ENCODE measurements at regions not wholly inside any gene's neighbourhood (a gene's known extent, or its start where the extent isn't known, plus 50 kb on each side); places are given as distances from the start of the nearest gene placed in this dataset.
"Not testable (repeated sequence)": the region's sequence is repeated elsewhere in the genome, so short reads cannot be mapped to it uniquely, and the experiment has no call there.

DNA sequence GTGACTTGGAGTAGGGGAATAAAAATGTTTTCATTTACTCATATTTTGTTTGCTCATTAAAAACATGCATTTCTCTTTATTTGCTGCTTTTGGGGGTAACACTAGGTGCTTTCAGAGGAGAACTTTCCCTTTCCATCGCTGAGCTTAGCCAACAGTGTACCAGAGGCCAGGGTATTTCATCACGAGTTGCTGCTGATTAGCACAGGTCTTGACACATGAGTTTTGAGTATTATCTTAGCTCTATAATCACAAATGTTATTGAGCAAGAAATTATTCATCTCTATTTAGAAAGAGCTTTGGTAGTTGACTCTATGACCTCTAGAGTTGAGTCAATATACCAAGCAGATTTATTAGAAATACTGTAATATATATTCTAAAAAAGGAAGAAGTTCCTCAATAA is 375.9 kb downstream of the NXPH1 start:
- no peak for DNase-seq

DNA sequence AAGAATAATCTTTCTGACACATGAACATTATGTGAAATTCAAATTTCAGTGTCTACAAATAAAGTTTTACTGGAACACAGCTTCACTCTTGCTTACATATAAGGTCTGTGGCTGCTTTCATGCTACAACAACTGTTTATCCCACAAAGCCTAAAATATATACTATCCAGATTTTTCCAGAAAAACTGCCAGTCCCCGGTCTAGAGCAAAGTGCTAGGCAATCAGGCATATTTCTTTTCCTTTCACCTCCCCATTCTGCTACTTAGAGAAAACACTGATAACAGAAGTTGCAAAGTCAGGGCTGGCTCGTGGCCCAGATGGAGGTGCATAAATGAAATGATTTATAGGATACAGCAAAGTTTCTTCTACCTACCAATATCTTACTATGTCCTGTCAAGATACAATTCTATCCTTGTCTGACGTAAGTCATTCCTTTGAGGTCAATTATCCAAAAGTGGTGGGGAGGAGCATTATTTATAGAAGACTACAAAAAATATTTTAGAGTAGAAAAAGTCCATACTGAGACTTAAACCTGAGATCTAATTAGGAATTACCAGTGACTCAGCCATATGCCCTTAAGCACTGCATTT is 384.1 kb downstream of the NXPH1 start:
- no peak for DNase-seq

DNA sequence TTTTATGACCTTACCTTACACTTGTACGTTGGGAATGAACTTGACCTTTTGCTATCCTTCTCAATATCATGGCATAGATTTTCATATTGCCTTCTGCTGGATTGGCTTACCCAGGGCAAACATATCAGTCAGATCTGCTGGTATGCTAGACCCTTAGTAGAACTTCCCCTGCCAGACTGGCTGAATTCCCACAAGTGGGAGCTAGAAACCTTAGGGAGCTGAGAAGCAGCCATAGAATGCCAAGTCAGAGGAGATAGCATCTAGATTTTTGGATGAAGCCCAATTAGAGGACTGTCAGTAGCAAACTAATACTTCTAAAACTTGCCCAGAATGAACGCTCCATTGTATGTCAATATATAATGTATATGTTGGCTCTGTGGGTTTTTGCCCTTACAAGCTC is 385.0 kb downstream of the NXPH1 start:
- DNase-seq, result no peak

- DNase-seq, result no peak
These were observed 389.2 kb downstream of the NXPH1 start for GRCh38 chr7:8822595-8822994.

- DNase-seq, result no peak
These were observed 390.1 kb downstream of the NXPH1 start for GRCh38 chr7:8823486-8823885.

- no peak for DNase-seq
These were observed 393.9 kb downstream of the NXPH1 start for GRCh38 chr7:8827329-8827728.

DNA sequence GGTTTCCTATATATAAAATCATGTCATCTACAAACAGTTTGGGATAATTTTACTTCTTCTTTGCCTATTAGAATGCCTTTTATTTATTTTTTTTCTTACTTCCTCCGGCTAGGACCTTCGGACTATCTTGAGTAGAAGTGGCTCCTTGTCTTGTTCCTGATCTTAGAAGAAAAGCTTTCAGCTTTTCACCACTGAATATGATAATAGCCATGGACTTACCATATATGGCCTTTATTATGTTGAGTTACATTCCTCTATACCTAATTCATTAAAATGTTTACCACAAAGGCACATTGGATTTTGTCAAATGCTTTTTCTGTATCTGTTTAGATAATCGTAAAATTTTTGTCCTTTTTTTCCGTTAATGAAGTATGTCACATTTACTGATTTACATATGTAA is 395.7 kb downstream of the NXPH1 start:
- DNase-seq, result no peak

DNA sequence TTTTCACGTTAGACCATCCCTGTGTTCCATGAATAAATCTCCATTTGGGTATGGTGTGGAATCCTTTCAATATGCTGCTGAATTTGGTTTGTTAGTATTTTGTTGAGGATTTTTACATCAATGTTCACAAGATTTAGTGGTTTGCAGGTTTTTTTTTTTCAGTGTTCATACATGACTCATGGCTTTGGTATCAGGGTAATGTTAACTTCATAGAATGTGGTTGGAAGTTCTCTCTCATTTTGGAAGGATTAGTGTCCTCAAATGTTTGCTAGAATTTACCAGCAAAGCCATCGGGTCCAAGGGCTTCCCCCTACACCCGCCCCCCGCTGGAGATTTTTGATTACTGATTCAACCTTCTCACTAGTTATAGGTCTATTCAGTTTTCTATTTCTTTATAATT is 398.0 kb downstream of the NXPH1 start:
- no peak for DNase-seq

DNA sequence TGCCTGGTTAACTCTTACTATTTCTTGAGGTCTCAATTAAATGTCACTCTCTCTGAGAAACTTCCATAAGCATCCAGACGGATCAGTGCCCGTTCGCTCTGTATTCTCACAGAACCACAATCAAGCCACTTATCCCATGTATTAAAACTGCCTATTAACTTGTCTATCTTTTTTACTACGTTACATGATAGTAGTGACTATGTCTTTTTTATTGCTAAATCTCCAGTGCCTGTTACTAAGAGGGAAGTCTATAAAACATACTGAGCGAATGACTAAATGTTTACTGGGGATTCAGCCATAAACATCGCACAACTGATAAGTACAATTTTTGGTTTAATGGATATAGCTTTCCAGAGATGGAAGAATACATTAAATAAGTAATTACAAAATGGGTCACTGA is 399.9 kb downstream of the NXPH1 start:
- no peak for DNase-seq

- no peak for DNase-seq
These were observed 407.8 kb downstream of the NXPH1 start for GRCh38 chr7:8841171-8841570.

DNA sequence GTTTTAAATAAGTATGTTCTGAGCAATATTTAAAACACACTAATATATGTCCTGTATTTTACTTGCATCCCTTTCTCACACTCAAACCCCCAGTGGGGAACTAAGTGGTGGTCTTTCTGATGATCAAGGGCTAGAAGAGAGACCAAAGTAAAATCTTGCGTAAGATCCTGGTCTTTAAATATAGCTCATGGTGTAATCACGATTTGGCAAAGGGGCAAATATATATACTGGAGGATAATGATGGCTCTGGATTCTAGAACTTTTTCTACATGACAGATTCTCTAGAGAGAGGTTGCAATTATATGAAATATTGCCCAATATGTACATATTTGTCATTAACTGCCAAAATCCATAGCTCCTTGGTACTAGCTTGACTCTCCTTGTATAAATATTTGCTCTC is 438.3 kb downstream of the NXPH1 start:
- DNase-seq, result no peak

GRCh38 chr7:8881916-8882315 is 448.5 kb downstream of the NXPH1 start:
- DNase-seq, result no peak

DNA sequence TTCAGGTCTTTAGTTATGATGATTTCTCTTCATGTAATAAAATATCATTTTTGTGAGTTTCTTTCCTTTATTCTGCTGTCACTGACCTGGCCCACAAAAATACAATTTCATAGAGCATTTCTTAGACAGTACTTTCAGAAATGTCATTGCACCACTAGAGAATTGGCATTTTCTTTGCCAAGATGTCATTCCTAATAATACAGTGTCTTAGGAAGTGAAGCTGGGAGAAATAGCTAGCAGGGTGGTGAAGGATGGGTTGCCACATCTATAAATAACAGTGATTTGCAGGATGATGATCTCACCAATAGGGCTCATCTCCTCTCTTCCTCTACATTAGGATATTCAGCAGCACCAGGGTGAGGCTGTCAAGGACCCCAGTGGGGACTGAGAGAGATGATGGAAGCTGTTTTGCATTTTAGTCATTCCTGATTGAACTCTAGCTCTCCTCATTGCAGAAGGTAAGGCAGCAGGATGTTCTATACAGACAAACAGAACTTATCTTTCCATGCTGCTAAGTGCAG is 452.1 kb downstream of the NXPH1 start:
- no peak for DNase-seq

DNA sequence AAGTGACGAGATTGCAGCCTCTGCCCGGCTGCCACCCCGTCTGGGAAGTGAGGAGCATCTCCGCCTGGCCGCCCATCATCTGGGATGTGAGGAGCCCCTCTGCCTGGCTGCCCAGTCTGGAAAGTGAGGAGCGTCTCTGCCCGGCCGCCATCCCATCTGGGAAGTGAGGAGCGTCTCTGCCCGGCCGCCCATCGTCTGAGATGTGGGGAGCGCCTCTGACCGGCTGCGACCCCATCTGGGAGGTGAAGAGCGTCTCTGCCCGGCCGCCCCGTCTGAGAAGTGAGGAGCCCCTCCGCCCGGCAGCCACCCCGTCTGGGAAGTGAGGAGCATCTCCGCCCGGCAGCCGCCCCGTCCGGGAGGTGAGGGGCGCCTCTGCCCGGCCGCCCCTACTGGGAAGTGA is 456.9 kb downstream of the NXPH1 start:
- DNase-seq, result not testable (repeated sequence)

DNA sequence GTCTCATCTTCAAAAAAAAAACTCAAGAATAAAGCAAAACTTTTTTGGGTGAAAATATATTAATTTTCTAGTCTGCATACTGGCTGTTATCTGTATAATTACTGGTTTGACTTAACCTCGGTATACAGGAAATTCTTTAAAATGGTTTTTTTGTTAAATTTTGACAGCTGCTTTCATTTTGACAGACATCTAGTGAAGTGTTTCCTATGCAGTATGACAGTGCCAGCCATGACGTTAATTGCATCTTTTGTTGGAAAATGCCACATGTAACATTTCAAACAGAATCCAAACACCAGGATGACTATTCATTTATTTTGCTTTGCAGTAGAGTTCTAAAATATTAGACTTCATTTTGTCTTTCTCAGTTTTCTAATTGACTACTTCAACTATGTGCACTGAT is 460.4 kb downstream of the NXPH1 start:
- DNase-seq, result no peak

DNA sequence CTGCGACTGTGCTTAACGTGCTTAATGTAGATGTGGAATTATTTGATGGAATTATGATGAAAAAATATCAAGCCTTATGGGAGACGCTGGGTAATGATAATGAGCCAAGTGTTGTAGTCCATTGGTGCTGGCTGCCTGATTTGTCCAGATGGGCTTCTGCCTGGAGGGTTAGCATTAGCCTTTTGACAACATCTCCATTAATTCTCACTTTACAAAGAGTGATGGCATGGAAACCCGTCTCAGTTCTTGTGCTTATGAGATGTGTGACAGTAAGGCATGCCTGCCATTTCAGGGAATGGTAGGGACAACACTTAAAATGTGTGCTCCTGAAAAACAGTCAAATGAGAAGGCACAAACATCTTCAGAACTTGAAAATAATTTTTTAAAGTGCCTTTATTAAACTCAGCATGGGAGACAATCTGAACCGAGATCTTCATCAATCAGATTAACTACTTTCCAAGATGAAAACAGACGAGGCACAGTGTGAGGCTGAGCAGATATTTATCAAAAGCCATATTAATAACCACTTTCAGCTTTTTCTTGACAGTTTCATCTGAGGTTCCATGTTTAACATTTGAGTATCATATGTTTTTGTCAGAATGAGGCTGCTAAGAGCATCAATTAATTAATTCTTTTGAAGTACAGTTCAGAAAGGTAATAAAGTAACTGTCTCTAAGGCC is 473.1 kb downstream of the NXPH1 start:
- DNase-seq, result no peak

- no peak for DNase-seq
These were observed 475.5 kb downstream of the NXPH1 start for GRCh38 chr7:8908889-8909288.

GRCh38 chr7:8913682-8914081 is 480.3 kb downstream of the NXPH1 start:
- DNase-seq, result peak; percentile 24

- no peak for DNase-seq
These were observed 488.4 kb downstream of the NXPH1 start for GRCh38 chr7:8921807-8922206.

GRCh38 chr7:8922726-8923125 is 489.3 kb downstream of the NXPH1 start:
- DNase-seq, result no peak

DNA sequence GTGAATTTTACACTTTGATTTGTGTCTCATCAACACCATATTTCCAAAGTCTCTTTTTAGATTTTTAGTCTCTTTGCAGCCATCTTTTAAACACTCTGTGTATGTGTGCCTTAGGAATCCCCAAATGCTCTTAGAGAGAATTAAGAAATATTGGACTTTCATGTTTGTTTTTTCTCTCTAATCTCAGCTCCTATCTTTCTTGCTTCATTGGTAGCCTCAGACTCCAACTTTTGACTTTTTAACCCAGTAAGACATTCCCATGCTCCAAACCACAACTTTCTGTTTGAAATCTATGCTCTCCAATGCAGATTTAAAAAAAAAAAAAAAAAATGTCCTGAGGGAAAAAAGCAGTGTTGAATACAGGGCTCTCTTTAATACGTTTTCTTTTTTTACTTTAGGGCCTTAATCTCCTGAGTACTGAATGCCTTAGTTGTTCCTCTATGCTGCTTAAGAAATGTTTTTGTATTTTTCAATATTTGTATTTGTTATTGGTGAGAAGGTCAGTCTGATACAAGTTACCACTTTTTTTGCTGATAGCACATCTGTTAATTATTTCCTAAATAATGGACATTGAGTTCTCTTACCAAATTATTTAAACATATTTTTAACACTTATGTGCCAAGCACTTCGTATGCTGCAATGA is 489.9 kb downstream of the NXPH1 start:
- DNase-seq, result no peak

DNA sequence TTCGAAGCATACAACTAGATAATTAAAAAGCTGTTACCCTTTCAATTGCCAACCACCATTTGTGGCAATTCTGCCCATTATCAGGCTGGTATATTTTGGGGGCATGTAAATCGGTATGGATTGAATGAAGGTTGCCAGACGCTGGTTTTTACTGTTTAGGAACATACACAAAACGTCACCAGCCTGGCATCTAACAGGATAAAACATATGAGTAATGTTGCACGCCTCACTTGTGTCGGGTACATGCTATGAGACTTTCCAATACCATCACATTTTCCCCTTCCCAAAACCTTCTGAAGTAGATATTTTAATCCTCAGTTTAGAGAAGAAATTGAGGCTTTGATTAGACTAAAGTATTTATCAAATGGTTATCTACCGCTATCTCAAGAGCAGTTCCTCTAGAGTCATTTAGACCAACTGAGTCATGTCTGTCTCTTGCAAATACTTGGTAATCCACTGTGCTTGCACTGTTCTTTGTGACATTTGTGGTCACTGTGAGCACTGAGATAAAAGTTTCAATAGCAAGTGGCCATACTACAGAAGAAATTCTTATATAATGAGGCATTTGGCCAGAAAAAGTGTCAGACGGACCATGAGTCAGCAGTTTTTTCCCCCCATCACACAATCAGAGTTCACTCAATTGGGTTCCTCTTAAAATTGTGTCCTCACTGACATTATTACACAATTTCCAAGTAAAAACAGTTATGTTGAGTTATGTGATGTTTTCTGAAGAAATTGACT is 498.7 kb downstream of the NXPH1 start:
- no peak for DNase-seq

DNA sequence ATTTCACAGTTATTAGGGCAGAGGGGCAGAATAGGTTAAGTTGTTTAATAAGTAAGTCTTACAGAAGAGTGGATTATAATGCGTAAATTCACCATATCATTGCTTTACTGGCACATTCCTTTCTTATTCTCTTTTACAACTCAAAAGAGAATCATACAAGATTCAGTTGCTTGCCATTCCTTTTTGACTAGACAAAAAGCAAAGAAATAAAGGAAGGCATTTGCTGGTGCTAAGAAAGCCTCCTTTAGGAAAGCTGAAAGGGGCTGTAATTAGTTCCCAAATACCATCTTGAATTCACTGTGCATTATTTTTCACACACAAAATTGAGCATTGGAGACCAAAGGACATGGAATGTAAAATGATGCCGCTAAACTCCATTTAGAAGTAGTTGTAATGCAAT is 499.3 kb downstream of the NXPH1 start:
- no peak for DNase-seq

GRCh38 chr7:8937204-8937603 is 503.8 kb downstream of the NXPH1 start:
- DNase-seq, result no peak

Data from NCI-H526 treated with DMSO at 0.1 percent for 48 hours (cell line).